GM12873 (cell line): ENCODE measurements at regions not wholly inside any gene's neighbourhood (a gene's known extent, or its start where the extent isn't known, plus 50 kb on each side); places are given as distances from the start of the nearest gene placed in this dataset.

Experiments used
- TF ChIP-seq, protein P1 (sequence below): IDR thresholded peaks from 2 replicates; pipeline ENCODE4 v1.5.1; 2012; ENCODE audit warnings: low read depth, mild to moderate bottlenecking, moderate library complexity, low read length, control low read depth; ENCODE audit not compliant: insufficient read depth; ENCODE audit errors: missing control alignments

- TF ChIP-seq, protein P1, sequence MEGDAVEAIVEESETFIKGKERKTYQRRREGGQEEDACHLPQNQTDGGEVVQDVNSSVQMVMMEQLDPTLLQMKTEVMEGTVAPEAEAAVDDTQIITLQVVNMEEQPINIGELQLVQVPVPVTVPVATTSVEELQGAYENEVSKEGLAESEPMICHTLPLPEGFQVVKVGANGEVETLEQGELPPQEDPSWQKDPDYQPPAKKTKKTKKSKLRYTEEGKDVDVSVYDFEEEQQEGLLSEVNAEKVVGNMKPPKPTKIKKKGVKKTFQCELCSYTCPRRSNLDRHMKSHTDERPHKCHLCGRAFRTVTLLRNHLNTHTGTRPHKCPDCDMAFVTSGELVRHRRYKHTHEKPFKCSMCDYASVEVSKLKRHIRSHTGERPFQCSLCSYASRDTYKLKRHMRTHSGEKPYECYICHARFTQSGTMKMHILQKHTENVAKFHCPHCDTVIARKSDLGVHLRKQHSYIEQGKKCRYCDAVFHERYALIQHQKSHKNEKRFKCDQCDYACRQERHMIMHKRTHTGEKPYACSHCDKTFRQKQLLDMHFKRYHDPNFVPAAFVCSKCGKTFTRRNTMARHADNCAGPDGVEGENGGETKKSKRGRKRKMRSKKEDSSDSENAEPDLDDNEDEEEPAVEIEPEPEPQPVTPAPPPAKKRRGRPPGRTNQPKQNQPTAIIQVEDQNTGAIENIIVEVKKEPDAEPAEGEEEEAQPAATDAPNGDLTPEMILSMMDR: no peak
Observed at GRCh38 chr2:67970542-67970941, 92.3 kb downstream of the C1D start.

- TF ChIP-seq, protein P1: no peak
Observed at GRCh38 chr2:67974559-67975430, 88.0 kb downstream of the C1D start.

- TF ChIP-seq, protein P1: no peak
Observed at GRCh38 chr2:67977464-67977863, 85.3 kb downstream of the C1D start.

DNA sequence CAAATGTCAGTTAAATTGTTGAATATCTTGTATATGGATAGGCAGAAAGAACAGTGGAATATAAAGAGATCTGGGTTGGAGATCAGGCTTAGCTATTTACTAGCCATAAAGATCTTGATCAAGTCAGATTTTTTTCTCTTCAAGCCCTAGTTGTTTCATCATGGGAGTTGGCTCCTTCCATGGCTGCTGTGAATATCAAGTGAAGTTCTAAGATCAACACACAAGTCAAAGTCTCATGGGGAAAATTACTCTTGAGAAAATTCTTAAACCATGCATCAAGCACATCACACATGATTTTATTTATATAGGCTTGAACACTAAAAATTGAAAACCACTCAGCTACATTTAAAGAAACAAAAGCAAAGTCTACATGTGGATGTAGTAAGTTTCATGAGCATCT is 79.8 kb downstream of the C1D start:
- TF ChIP-seq, protein P1: no peak

- TF ChIP-seq, protein P1: no peak
Observed at GRCh38 chr2:67984600-67984999, 78.2 kb downstream of the C1D start.

DNA sequence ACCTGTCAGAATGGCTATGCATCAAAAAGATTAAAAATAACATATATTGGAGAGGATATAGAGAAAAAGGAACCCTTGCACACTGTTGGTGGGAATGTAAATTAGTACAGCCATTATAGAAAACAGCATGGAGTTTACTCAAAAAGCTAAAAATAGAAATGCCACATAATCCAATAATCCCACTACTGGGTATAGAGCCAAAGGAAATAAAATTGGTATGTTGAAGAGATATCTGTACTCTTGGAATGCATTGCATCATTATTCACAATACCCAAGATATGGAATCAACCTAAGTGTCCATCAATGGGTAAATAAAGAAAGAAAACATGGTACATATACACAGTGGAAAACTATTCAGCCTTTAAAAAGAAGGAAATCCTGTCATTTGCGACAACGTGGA is 77.2 kb downstream of the C1D start:
- TF ChIP-seq, protein P1: no peak

DNA sequence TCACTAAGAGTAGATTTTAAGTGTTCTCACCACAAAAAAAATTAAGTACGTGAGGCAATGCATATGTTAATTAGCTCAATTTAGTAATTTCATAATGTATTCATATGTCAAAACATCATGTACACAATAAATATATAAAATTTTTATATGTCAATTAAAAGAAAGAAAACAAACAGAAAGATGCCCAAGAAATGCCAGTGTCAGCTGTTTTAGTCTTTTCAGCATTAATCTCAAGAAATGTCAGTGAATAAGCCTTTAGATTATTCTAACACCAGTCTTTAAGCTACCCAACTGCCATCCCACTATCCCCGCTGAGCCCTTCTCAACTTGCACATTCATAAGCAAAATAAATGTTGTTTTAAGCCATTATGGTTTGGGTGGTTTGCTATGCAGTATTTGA is 76.5 kb downstream of the C1D start:
- TF ChIP-seq, protein P1: no peak
